Left ventricle myocardium inferior (tissue), 1 donor: ENCODE measurements at regions not wholly inside any gene's neighbourhood (a gene's known extent, or its start where the extent isn't known, plus 50 kb on each side); places are given as distances from the start of the nearest gene placed in this dataset.

Experiments used
- DNase-seq: peaks from one replicate; pipeline ENCODE4 v3.0.0-alpha.2; 2020
- H3K27ac ChIP-seq: fragments of 200-600 bp; replicated peaks from 2 replicates; pipeline ENCODE4 v1.8.0; 2021
- H3K27me3 ChIP-seq: fragments of 200-600 bp; 2 replicates; pipeline ENCODE4 v1.8.0; 2021; ENCODE audit warnings: low read depth
- H3K36me3 ChIP-seq: fragments of 200-600 bp; 2 replicates; pipeline ENCODE4 v1.8.0; 2021
- H3K4me1 ChIP-seq: fragments of 200-600 bp; 2 replicates; pipeline ENCODE4 v1.8.0; 2021
- H3K4me3 ChIP-seq: fragments of 200-600 bp; 2 replicates; pipeline ENCODE4 v1.8.0; 2021; ENCODE audit warnings: mild to moderate bottlenecking, moderate library complexity
- H3K9me3 ChIP-seq: fragments of 200-600 bp; replicated peaks from 2 replicates; pipeline ENCODE4 v1.8.0; 2021
- intact Hi-C: fragments of 100-400 bp; cut with micrococcal nuclease; formaldehyde crosslinking; loops from one replicate; pipeline ENCODE4 v1.11.0; 2022
- TF ChIP-seq, protein P1 (sequence below): fragments of 200-600 bp; IDR thresholded peaks from 2 replicates; pipeline ENCODE4 v1.8.0; 2021; ENCODE audit warnings: antibody characterized with exemption, mild to moderate bottlenecking, borderline replicate concordance
- donor health status: DM: no; HTN: yes; CAD: no; lungs with severe emphysema.

DNA sequence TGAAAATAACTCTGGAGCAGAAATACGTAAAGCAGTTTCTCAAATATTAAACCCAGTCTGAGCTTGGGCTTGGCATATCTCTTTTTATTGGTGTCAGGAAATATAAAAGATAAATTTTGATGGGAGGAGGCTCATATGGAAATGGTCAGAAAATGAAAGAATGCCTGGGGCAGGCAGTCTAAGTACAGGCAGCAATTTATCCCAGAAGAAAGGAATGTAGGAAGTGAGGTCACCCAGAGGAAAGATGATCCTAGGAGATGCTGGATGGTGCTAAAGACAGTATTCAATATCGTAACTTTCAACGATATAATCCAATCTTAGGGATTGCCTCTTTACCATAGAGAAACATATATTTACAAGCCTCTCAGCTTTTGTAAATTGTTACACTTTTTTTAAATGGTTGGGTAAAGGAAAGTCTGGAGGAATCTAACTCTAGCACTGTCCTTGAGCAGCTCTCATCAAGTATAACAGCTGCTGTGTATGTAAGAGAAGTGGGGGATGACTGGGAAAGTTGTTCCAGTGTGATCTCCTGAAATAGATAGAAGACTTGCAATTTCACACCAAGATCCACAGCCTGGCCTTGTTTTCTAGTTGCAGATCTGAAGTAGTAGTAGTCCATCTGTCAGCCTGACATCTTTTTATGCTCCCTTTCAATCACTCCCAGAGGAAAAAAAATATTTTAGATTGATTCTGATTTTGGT lies 256.9 kb upstream of the SASH1 start:
- TF ChIP-seq, protein P1, sequence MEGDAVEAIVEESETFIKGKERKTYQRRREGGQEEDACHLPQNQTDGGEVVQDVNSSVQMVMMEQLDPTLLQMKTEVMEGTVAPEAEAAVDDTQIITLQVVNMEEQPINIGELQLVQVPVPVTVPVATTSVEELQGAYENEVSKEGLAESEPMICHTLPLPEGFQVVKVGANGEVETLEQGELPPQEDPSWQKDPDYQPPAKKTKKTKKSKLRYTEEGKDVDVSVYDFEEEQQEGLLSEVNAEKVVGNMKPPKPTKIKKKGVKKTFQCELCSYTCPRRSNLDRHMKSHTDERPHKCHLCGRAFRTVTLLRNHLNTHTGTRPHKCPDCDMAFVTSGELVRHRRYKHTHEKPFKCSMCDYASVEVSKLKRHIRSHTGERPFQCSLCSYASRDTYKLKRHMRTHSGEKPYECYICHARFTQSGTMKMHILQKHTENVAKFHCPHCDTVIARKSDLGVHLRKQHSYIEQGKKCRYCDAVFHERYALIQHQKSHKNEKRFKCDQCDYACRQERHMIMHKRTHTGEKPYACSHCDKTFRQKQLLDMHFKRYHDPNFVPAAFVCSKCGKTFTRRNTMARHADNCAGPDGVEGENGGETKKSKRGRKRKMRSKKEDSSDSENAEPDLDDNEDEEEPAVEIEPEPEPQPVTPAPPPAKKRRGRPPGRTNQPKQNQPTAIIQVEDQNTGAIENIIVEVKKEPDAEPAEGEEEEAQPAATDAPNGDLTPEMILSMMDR = no peak
- DNase-seq = no peak
- H3K27me3 ChIP-seq = no peaks in the 10 kb centered on the region
- no peaks in the 10 kb centered on the region for H3K4me1 ChIP-seq
- H3K4me3 ChIP-seq = no peak overlapping the region
- H3K27ac ChIP-seq = no peak overlapping the region
- intact Hi-C loops = no loop called here
- H3K9me3 ChIP-seq = peaks cover 7% of the 10 kb centered on the region
- H3K36me3 ChIP-seq = no peaks in the 10 kb centered on the region

DNA sequence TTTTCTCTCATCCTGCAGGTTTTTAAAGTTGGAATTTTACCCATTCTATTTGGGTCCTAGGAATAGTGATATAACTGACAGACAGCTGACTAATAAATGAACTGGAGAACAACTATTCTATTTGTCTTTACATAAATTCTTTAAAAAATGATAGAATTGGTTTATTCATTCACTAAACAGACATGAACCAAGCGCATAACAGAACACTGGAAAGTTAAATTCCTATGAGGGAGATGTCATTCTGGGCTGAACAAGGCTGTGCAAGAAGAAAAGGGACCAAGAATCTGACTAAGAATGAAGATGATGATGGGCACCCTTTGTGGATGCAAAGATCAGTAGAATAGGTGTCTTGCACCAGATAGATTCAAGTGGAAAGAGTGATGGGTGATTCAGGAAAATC lies 256.3 kb upstream of the SASH1 start:
- no peak for DNase-seq
- H3K9me3 ChIP-seq = peaks cover 13% of the 10 kb centered on the region
- no peak overlapping the region for H3K27ac ChIP-seq
- TF ChIP-seq, protein P1 = no peak
- H3K4me1 ChIP-seq = no peaks in the 10 kb centered on the region
- no peak overlapping the region for H3K4me3 ChIP-seq
- intact Hi-C loops = no loop called here
- no peaks in the 10 kb centered on the region for H3K36me3 ChIP-seq
- no peaks in the 10 kb centered on the region for H3K27me3 ChIP-seq

DNA sequence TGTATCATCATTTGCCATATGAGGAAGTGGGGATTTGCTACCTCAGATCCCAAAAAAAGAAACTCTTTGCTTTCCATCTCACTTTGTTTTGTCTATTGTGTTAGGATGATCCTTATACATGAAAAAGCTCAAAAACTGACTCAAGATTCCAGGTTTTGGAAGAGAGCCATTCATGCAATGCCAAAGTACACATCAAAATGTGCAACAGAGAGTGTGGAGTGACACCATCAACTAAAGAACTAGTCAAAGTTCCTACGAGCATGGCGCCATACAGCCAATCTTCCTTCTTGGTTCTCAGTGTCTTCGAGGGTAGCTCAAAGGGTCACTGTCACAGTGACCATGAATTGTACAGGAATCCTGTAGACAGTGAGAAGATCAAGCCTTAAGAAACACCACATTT lies 255.8 kb upstream of the SASH1 start:
- Histone ChIP-seq H3K4me1 (no peaks in the 10 kb centered on the region), H3K4me3 (no peak overlapping the region), H3K27ac (no peak overlapping the region), H3K27me3 (no peaks in the 10 kb centered on the region), H3K9me3 (peaks cover 18% of the 10 kb centered on the region), H3K36me3 (no peaks in the 10 kb centered on the region)
- no peak for DNase-seq
- TF ChIP-seq, protein P1 = no peak
- intact Hi-C loops = no loop called here

DNA sequence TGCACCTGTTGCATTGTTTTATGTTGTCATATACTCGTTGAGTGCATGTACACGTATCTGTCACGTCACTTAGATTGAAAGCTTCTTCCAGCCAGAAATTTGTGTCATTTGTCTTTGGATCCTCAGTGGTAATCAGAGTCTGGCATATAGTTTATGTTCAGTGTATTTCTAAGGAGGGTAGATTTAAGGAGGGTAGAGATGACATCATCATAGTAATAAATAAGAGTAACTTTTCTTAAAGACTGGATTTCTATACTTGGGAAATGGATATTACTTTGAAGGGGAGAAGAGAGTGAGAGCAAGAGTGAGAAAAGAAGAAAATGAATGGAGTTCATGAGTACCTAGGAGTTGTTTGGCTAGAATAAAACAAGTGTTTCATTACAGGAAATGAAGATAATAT lies 255.0 kb upstream of the SASH1 start:
- H3K4me3 ChIP-seq = no peak overlapping the region
- peaks cover 26% of the 10 kb centered on the region for H3K9me3 ChIP-seq
- no peaks in the 10 kb centered on the region for H3K36me3 ChIP-seq
- intact Hi-C loops = no loop called here
- H3K27me3 ChIP-seq = no peaks in the 10 kb centered on the region
- DNase-seq = no peak
- H3K4me1 ChIP-seq = no peaks in the 10 kb centered on the region
- H3K27ac ChIP-seq = no peak overlapping the region
- TF ChIP-seq, protein P1 = no peak

DNA sequence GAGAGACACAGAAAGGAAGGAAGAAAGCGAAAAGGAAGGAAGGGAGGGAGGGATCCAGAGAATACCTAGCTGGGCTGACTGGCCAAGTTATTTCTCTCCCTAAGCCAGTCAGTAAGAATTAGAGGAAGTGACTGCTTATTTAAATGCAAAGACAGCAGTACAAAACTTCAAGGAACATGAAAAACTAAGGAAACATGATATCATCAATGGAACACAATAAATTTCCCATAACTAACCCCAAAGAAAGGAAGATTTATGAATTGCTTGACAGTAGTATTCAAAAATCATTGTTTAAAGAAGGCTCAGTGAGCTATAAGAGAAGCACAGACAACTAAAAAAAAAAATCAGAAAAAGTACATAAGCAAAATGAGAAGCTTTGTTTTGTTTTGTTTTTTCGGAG lies 252.3 kb upstream of the SASH1 start:
- DNase-seq = no peak
- peaks cover 28% of the 10 kb centered on the region for H3K9me3 ChIP-seq
- H3K36me3 ChIP-seq = no peaks in the 10 kb centered on the region
- intact Hi-C loops = no loop called here
- no peak overlapping the region for H3K27ac ChIP-seq
- no peaks in the 10 kb centered on the region for H3K4me1 ChIP-seq
- no peak overlapping the region for H3K4me3 ChIP-seq
- no peaks in the 10 kb centered on the region for H3K27me3 ChIP-seq
- TF ChIP-seq, protein P1 = no peak

DNA sequence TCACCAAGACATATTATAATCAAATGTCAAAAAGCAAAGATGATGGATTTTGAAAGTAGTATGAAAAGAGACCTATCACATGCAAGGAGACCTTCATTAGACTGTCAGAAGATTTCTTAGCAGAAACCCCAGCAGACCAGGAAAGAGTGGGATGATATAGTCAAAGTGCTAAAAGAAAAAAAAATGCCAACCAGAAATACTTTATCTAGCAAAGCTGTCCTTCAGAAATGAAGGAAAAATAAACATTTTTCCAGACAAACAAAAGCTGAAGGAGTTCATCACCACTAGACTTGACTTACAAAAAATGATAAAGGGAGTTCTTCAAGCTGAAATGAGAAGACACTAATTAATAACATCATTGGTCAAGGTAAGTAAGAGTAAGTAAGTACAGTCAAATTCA lies 251.2 kb upstream of the SASH1 start:
- no peaks in the 10 kb centered on the region for H3K36me3 ChIP-seq
- no peaks in the 10 kb centered on the region for H3K4me1 ChIP-seq
- peaks cover 28% of the 10 kb centered on the region for H3K9me3 ChIP-seq
- H3K27me3 ChIP-seq = no peaks in the 10 kb centered on the region
- intact Hi-C loops = no loop called here
- TF ChIP-seq, protein P1 = no peak
- H3K4me3 ChIP-seq = no peak overlapping the region
- H3K27ac ChIP-seq = no peak overlapping the region
- DNase-seq = no peak
